ENCODE measurements at regions not wholly inside any gene's neighbourhood (a gene's known extent, or its start where the extent isn't known, plus 50 kb on each side); places are given as distances from the start of the nearest gene placed in this dataset.
"Not testable (repeated sequence)": the region's sequence is repeated elsewhere in the genome, so short reads cannot be mapped to it uniquely, and the experiment has no call there.

GRCh38 chr19:28103921-28104320, 1109.0 kb downstream of the UQCRFS1 start:
- peak in 2 of 4 donors; percentile 13 to 20 for DNase-seq
- Histone ChIP-seq H3K36me3 (no peaks in the 10 kb centered on the region), H3K27ac (no peak overlapping the region), H3K9me3 (peaks cover 0 to 5% of the 10 kb centered on the region in 2 donors), H3K4me1 (no peaks in the 10 kb centered on the region), H3K27me3 (no peaks in the 10 kb centered on the region), H3K4me3 (no peak overlapping the region)
- TF ChIP-seq, protein P1, sequence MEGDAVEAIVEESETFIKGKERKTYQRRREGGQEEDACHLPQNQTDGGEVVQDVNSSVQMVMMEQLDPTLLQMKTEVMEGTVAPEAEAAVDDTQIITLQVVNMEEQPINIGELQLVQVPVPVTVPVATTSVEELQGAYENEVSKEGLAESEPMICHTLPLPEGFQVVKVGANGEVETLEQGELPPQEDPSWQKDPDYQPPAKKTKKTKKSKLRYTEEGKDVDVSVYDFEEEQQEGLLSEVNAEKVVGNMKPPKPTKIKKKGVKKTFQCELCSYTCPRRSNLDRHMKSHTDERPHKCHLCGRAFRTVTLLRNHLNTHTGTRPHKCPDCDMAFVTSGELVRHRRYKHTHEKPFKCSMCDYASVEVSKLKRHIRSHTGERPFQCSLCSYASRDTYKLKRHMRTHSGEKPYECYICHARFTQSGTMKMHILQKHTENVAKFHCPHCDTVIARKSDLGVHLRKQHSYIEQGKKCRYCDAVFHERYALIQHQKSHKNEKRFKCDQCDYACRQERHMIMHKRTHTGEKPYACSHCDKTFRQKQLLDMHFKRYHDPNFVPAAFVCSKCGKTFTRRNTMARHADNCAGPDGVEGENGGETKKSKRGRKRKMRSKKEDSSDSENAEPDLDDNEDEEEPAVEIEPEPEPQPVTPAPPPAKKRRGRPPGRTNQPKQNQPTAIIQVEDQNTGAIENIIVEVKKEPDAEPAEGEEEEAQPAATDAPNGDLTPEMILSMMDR (IDR thresholded peaks at IDR 0.05) = no peak
- ATAC-seq = no peak
- intact Hi-C loops (cut with DNase I) = no loop called here

DNA sequence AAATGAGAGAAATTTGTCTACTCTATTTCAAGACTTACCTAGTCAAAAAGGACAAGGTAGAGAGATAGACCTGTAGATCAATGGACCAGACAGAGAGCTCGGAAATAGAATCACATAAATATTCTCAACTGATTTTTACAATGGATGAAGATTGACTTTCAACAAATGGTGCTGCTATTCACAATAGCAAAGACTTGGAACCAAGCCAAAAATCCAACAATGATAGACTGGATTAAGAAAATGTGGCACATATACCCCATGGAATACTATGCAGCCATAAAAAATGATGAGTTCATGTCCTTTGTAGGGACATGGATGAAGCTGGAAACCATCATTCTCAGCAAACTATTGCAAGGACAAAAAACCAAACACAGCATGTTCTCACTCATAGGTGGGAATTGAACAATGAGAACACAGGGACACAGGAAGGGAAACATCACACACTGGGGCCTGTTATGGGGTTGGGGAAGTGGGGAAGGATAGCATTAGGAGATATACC, 1128.2 kb downstream of the UQCRFS1 start:
- H3K27me3 ChIP-seq; H3K4me1 ChIP-seq; intact Hi-C loops (cut with DNase I); H3K4me3 ChIP-seq; H3K36me3 ChIP-seq; DNase-seq; H3K27ac ChIP-seq; ATAC-seq: not testable (repeated sequence)
- H3K9me3 ChIP-seq = peaks cover 0 to 11% of the 10 kb centered on the region in 2 donors

GRCh38 chr19:28076628-28077027, 1136.3 kb downstream of the UQCRFS1 start:
- Histone ChIP-seq H3K27me3 (no peaks in the 10 kb centered on the region), H3K36me3 (no peaks in the 10 kb centered on the region), H3K27ac (no peak overlapping the region), H3K4me3 (no peak overlapping the region), H3K4me1 (no peaks in the 10 kb centered on the region), H3K9me3 (peaks cover 0 to 9% of the 10 kb centered on the region in 2 donors)
- TF ChIP-seq, protein P1 (IDR thresholded peaks at IDR 0.05) = no peak
- DNase-seq (no peak), ATAC-seq (no peak)
- intact Hi-C loops (cut with DNase I) = no loop called here

DNA sequence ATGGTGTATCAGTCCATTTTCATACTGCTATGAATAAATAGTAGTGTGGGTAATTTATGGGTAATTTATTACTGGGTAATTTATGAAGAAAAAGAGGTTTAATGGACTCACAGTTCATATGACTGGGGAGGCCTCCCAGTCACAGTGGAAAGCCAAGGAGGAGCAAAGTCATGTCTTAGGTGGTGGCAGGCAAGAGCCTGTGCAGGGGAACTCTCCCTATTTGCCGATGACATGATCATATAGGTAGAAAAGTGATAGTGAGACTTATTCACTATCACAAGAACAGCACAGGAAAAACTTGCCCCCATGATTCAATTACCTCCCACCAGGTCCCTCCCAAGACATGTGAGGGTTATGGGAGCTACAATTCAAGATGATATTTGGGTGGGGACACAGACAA, 1137.7 kb downstream of the UQCRFS1 start:
- H3K36me3 ChIP-seq = no peaks in the 10 kb centered on the region
- H3K27ac ChIP-seq = no peak overlapping the region
- peaks cover 0 to 6% of the 10 kb centered on the region in 2 donors for H3K9me3 ChIP-seq
- TF ChIP-seq, protein P1 (IDR thresholded peaks at IDR 0.05) = no peak
- intact Hi-C loops (cut with DNase I) = no loop called here
- H3K4me1 ChIP-seq = no peaks in the 10 kb centered on the region
- DNase-seq = no peak
- no peak for ATAC-seq
- no peaks in the 10 kb centered on the region for H3K27me3 ChIP-seq
- no peak overlapping the region for H3K4me3 ChIP-seq

GRCh38 chr19:28074773-28075172, 1138.2 kb downstream of the UQCRFS1 start:
- Histone ChIP-seq H3K4me1 (no peaks in the 10 kb centered on the region), H3K27ac (no peak overlapping the region), H3K4me3 (no peak overlapping the region), H3K9me3 (peaks cover 0 to 6% of the 10 kb centered on the region in 2 donors), H3K27me3 (no peaks in the 10 kb centered on the region), H3K36me3 (no peaks in the 10 kb centered on the region)
- DNase-seq (no peak), ATAC-seq (no peak)
- intact Hi-C loops (cut with DNase I) = no loop called here
- TF ChIP-seq, protein P1 (IDR thresholded peaks at IDR 0.05) = no peak

DNA sequence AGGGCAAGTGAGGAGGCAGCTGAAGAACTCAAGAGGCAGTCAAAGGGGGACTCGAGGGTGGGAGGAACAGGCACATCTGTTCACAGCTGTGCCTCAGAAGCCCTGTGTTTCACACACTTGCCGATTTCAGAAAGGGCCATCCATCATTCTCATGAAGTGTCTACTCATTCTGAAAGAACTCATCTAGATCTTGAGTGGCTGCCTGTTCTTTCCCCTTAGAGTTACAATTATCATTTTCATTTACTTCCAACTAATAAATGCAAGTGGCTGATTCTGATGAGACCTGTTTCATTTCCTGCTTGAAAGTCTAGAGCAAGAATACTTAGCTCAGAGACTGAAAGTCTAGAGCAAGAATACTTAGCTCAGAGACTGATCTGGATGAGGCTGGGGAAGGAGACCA, 1145.1 kb downstream of the UQCRFS1 start:
- Histone ChIP-seq H3K27ac (no peak overlapping the region), H3K9me3 (no peaks in the 10 kb centered on the region), H3K4me1 (no peaks in the 10 kb centered on the region), H3K4me3 (no peak overlapping the region), H3K27me3 (no peaks in the 10 kb centered on the region), H3K36me3 (no peaks in the 10 kb centered on the region)
- no peak for DNase-seq
- ATAC-seq = no peak
- intact Hi-C loops (cut with DNase I) = no loop called here
- TF ChIP-seq, protein P1 (IDR thresholded peaks at IDR 0.05) = no peak

All from left lung (tissue), 4 donors.